ENCODE measurements at regions not wholly inside any gene's neighbourhood (a gene's known extent, or its start where the extent isn't known, plus 50 kb on each side); places are given as distances from the start of the nearest gene placed in this dataset.

GRCh38 chr18:60976976-60977375 is 356.3 kb upstream of the CDH20 start:
- Mint-ChIP-seq H3K27me3 (ENCODE audit: insufficient read depth) (no peaks in the 10 kb centered on the region), H3K9me3 (no peaks in the 10 kb centered on the region), H3K4me3 (no peak overlapping the region), H3K4me1 (no peaks in the 10 kb centered on the region), H3K27ac (no peak overlapping the region), H3K36me3 (ENCODE audit: low read depth) (no peaks in the 10 kb centered on the region)
- TF ChIP-seq, protein P1, sequence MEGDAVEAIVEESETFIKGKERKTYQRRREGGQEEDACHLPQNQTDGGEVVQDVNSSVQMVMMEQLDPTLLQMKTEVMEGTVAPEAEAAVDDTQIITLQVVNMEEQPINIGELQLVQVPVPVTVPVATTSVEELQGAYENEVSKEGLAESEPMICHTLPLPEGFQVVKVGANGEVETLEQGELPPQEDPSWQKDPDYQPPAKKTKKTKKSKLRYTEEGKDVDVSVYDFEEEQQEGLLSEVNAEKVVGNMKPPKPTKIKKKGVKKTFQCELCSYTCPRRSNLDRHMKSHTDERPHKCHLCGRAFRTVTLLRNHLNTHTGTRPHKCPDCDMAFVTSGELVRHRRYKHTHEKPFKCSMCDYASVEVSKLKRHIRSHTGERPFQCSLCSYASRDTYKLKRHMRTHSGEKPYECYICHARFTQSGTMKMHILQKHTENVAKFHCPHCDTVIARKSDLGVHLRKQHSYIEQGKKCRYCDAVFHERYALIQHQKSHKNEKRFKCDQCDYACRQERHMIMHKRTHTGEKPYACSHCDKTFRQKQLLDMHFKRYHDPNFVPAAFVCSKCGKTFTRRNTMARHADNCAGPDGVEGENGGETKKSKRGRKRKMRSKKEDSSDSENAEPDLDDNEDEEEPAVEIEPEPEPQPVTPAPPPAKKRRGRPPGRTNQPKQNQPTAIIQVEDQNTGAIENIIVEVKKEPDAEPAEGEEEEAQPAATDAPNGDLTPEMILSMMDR (conservative IDR thresholded peaks at IDR 0.05) = no peak
- Histone ChIP-seq H3K4me1 (ENCODE audit: control insufficient read depth, insufficient read depth, low read length) (no peaks in the 10 kb centered on the region), H3K9me3 (ENCODE audit: control insufficient read depth, low read length) (no peaks in the 10 kb centered on the region), H3K9ac (ENCODE audit: extremely low read depth, low read length, poor library complexity, severe bottlenecking) (no peak overlapping the region), H3K4me3 (ENCODE audit: low read length) (no peak overlapping the region), H3K36me3 (ENCODE audit: control insufficient read depth, insufficient read depth, low read length) (no peaks in the 10 kb centered on the region), H3K27ac (ENCODE audit: low read depth, low read length) (no peak overlapping the region), H3K27me3 (ENCODE audit: control insufficient read depth, insufficient read depth, low read length, poor library complexity, severe bottlenecking) (no peaks in the 10 kb centered on the region)
- DNase-seq = no peak
- 92 to 93% methylated on average over 2 to 3 of the region's 3 CpGs for WGBS, 2 experiments (ENCODE audit: insufficient coverage in 1 of 2, insufficient read length in 1 of 2)

DNA sequence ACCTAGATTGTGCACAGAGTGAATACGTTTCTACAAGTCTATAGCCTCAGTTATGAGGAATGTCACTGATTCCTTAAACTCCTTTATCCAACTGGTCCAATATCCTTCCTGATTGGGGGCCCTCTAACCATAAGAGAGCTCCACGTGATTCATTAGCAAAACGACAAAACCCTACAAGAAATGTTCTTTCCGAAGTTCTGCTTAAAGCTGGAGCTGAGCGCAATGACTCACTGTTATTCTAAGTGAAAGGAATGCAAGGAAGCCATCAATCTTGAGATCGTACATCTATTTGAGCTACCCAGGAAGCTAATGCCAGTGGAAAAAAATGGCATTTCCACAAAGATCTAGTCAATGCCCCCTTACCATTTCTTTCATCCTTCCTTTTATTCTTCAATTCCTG is 354.9 kb upstream of the CDH20 start:
- no peak overlapping the region for H3K27ac Mint-ChIP-seq
- DNase-seq = no peak
- no peaks in the 10 kb centered on the region for H3K4me1 Mint-ChIP-seq
- Histone ChIP-seq H3K9me3 (ENCODE audit: control insufficient read depth, low read length) (no peaks in the 10 kb centered on the region), H3K9ac (ENCODE audit: extremely low read depth, low read length, poor library complexity, severe bottlenecking) (no peak overlapping the region), H3K4me1 (ENCODE audit: control insufficient read depth, insufficient read depth, low read length) (no peaks in the 10 kb centered on the region), H3K4me3 (ENCODE audit: low read length) (no peak overlapping the region), H3K27ac (ENCODE audit: low read depth, low read length) (no peak overlapping the region), H3K27me3 (ENCODE audit: control insufficient read depth, insufficient read depth, low read length, poor library complexity, severe bottlenecking) (no peaks in the 10 kb centered on the region), H3K36me3 (ENCODE audit: control insufficient read depth, insufficient read depth, low read length) (no peaks in the 10 kb centered on the region)
- TF ChIP-seq, protein P1 (conservative IDR thresholded peaks at IDR 0.05) = no peak
- H3K27me3 Mint-ChIP-seq (ENCODE audit: insufficient read depth) = no peaks in the 10 kb centered on the region
- WGBS, 2 experiments (ENCODE audit: insufficient coverage in 1 of 2, insufficient read length in 1 of 2) = 72 to 90% methylated on average over 5 to 6 of the region's 6 CpGs
- no peaks in the 10 kb centered on the region for H3K36me3 Mint-ChIP-seq (ENCODE audit: low read depth)
- no peaks in the 10 kb centered on the region for H3K9me3 Mint-ChIP-seq
- H3K4me3 Mint-ChIP-seq = no peak overlapping the region

- no peaks in the 10 kb centered on the region for H3K4me1 Mint-ChIP-seq
- no peaks in the 10 kb centered on the region for H3K36me3 Mint-ChIP-seq (ENCODE audit: low read depth)
- Histone ChIP-seq H3K27me3 (ENCODE audit: control insufficient read depth, insufficient read depth, low read length, poor library complexity, severe bottlenecking) (no peaks in the 10 kb centered on the region), H3K4me1 (ENCODE audit: control insufficient read depth, insufficient read depth, low read length) (no peaks in the 10 kb centered on the region), H3K36me3 (ENCODE audit: control insufficient read depth, insufficient read depth, low read length) (no peaks in the 10 kb centered on the region), H3K27ac (ENCODE audit: low read depth, low read length) (no peak overlapping the region), H3K9me3 (ENCODE audit: control insufficient read depth, low read length) (peaks cover under 1% of the 10 kb centered on the region), H3K9ac (ENCODE audit: extremely low read depth, low read length, poor library complexity, severe bottlenecking) (no peak overlapping the region), H3K4me3 (ENCODE audit: low read length) (no peak overlapping the region)
- TF ChIP-seq, protein P1 (conservative IDR thresholded peaks at IDR 0.05) = no peak
- DNase-seq = no peak
- H3K27ac Mint-ChIP-seq = no peak overlapping the region
- H3K4me3 Mint-ChIP-seq = no peak overlapping the region
- no peaks in the 10 kb centered on the region for H3K27me3 Mint-ChIP-seq (ENCODE audit: insufficient read depth)
- 80 to 89% methylated on average over 1 to 2 of the region's 2 CpGs for WGBS, 2 experiments (ENCODE audit: insufficient coverage in 1 of 2, insufficient read length in 1 of 2)
- peaks cover 5% of the 10 kb centered on the region for H3K9me3 Mint-ChIP-seq
Observed at GRCh38 chr18:60980422-60981005, 352.7 kb upstream of the CDH20 start.
